ENCODE measurements at regions not wholly inside any gene's neighbourhood (a gene's known extent, or its start where the extent isn't known, plus 50 kb on each side); places are given as distances from the start of the nearest gene placed in this dataset.

GRCh38 chr14:28701733-28702132 lies 64.9 kb upstream of the FOXG1 start (continued):
- TF ChIP-seq PRDM6 (tag by site-specific recombination; IDR thresholded peaks at IDR 0.05) (no peak), ZNF391 (tag by site-specific recombination; IDR thresholded peaks at IDR 0.05; ENCODE audit: borderline replicate concordance, low read depth) (no peak), BCL6B (tag by site-specific recombination; IDR thresholded peaks at IDR 0.05) (no peak), ZNF549 (tag by site-specific recombination; IDR thresholded peaks at IDR 0.05) (no peak), SP7 (tag by site-specific recombination; IDR thresholded peaks at IDR 0.05) (no peak), ZFP3 (tag by site-specific recombination; IDR thresholded peaks at IDR 0.05; ENCODE audit: low read depth) (no peak), ZNF169 (tag by site-specific recombination; IDR thresholded peaks at IDR 0.05) (no peak), ZNF112 (tag by site-specific recombination; IDR thresholded peaks at IDR 0.05) (no peak), MEIS1 (CRISPR knock-in tag; IDR thresholded peaks at IDR 0.05; ENCODE audit: borderline replicate concordance) (no peak)

- H3K4me3 ChIP-seq (ENCODE audit: low read depth, low read length) = no peak overlapping the region
- H3K36me3 ChIP-seq (ENCODE audit: control insufficient read depth in 2 of 2, insufficient read depth in 1 of 2, low read length in 2 of 2) = no peaks in the 10 kb centered on the region
- POLR2A ChIA-PET = no interaction called here
- H3K27ac ChIP-seq (ENCODE audit: extremely low read depth, low read depth, low read length) = no peak overlapping the region
- TF ChIP-seq KLF9 (tag by site-specific recombination; IDR thresholded peaks at IDR 0.05; ENCODE audit: low read depth) = no peak
- TF ChIP-seq GLIS1 (tag by site-specific recombination; IDR thresholded peaks at IDR 0.05) = no peak
- TF ChIP-seq EGR2 (tag by site-specific recombination; IDR thresholded peaks at IDR 0.05; ENCODE audit: low read depth) = no peak
- TF ChIP-seq RBAK (tag by site-specific recombination; IDR thresholded peaks at IDR 0.05) = no peak
- TF ChIP-seq ZNF558 (tag by site-specific recombination; IDR thresholded peaks at IDR 0.05) = no peak
- no peak for TF ChIP-seq ZNF701 (tag by site-specific recombination; IDR thresholded peaks at IDR 0.05)
- no peak for TF ChIP-seq ZNF202 (tag by site-specific recombination; IDR thresholded peaks at IDR 0.05; ENCODE audit: borderline replicate concordance)
- no peak for TF ChIP-seq ZFP3 (tag by site-specific recombination; IDR thresholded peaks at IDR 0.05; ENCODE audit: low read depth)
- CTCF ChIA-PET = no interaction called here
- no peaks in the 10 kb centered on the region for H3K4me1 ChIP-seq (ENCODE audit: control insufficient read depth, insufficient read depth, low read length)
- H3K9me3 ChIP-seq (ENCODE audit: control insufficient read depth, insufficient read depth, low read depth, low read length) = no peaks in the 10 kb centered on the region
Observed at GRCh38 chr14:28703482-28703881, 63.1 kb upstream of the FOXG1 start.

GRCh38 chr14:28704153-28704552 lies 62.4 kb upstream of the FOXG1 start:
- CTCF ChIA-PET = no interaction called here
- Histone ChIP-seq H3K9me3 (ENCODE audit: control insufficient read depth, insufficient read depth, low read depth, low read length) (no peaks in the 10 kb centered on the region), H3K4me3 (ENCODE audit: low read depth, low read length) (no peak overlapping the region), H3K4me1 (ENCODE audit: control insufficient read depth, insufficient read depth, low read length) (no peaks in the 10 kb centered on the region), H3K27ac (ENCODE audit: extremely low read depth, low read depth, low read length) (no peak overlapping the region), H3K36me3 (ENCODE audit: control insufficient read depth in 2 of 2, insufficient read depth in 1 of 2, low read length in 2 of 2) (no peaks in the 10 kb centered on the region)
- POLR2A ChIA-PET = no interaction called here
- TF ChIP-seq GLIS1 (tag by site-specific recombination; IDR thresholded peaks at IDR 0.05) = no peak
- TF ChIP-seq SP3 (tag by site-specific recombination; IDR thresholded peaks at IDR 0.05) = no peak
- TF ChIP-seq ZNF184 (tag by site-specific recombination; IDR thresholded peaks at IDR 0.05) = no peak
- TF ChIP-seq ZNF214 (tag by site-specific recombination; IDR thresholded peaks at IDR 0.05; ENCODE audit: borderline replicate concordance) = no peak
- no peak for TF ChIP-seq ZNF18 (tag by site-specific recombination; IDR thresholded peaks at IDR 0.05)
- TF ChIP-seq ZNF664 (tag by site-specific recombination; IDR thresholded peaks at IDR 0.05) = no peak

All from HEK293 (cell line).